Gastrocnemius medialis (tissue), 4 donors: ENCODE measurements at regions not wholly inside any gene's neighbourhood (a gene's known extent, or its start where the extent isn't known, plus 50 kb on each side); places are given as distances from the start of the nearest gene placed in this dataset.

ENCODE experiments used
- CTCF ChIP-seq, 5 experiments: fragments of 450-650 bp in 3 of 5; fragments of 200-600 bp in 2 of 5; sonication (generic) in 2 of 5; IDR thresholded peaks in 4 of 5; conservative IDR thresholded peaks in 1 of 5; 1 replicate in 4 of 5; 2 replicates in 1 of 5; pipeline ENCODE4 v1.5.1; 2016 to 2019; ENCODE audit warnings: antibody characterized with exemption in 5 of 5, mild to moderate bottlenecking in 3 of 5, moderate library complexity in 3 of 5
- POLR2A ChIP-seq, 2 donors: fragments of 450-650 bp; IDR thresholded peaks; one replicate each; pipeline ENCODE4 v1.6.1; 2017; ENCODE audit warnings: antibody characterized with exemption in 2 of 2, mild to moderate bottlenecking in 2 of 2, moderate library complexity in 2 of 2

DNA sequence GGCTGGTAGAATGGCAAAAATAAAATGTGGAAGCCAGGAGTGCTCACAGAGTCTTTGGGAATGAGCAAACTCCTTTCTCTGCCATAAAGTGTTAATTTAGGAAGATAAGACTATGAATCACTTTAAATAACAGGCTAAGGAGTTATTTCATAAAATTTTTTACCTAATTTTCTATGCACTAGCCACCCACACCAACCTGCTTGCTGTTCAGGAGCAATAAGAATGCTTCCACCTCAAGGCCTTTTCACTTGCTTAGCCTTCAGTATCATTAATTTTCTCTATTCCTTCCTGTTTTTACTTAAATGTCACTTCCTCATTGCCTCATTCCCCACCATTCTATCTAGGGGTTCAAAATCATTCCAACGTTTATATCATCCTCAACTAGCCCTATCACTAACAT, 326.8 kb downstream of the CCER1 start:
- TF ChIP-seq CTCF (IDR thresholded peaks at IDR 0.05 in 4 of 5, conservative IDR thresholded peaks at IDR 0.05 in 1 of 5) (no peak), POLR2A (IDR thresholded peaks at IDR 0.05) (no peak)
